ENCODE measurements at regions not wholly inside any gene's neighbourhood (a gene's known extent, or its start where the extent isn't known, plus 50 kb on each side); places are given as distances from the start of the nearest gene placed in this dataset.

GRCh38 chr9:85423422-85423821 is 318.3 kb downstream of the AGTPBP1 start:
- Histone ChIP-seq H3K4me3 (ENCODE audit: low read depth, low read length) (no peak overlapping the region), H3K4me1 (no peaks in the 10 kb centered on the region), H3K9me3 (no peaks in the 10 kb centered on the region), H3K27me3 (no peaks in the 10 kb centered on the region), H3K36me3 (no peaks in the 10 kb centered on the region)
- DNase-seq, result no peak
- TF ChIP-seq, protein P1, sequence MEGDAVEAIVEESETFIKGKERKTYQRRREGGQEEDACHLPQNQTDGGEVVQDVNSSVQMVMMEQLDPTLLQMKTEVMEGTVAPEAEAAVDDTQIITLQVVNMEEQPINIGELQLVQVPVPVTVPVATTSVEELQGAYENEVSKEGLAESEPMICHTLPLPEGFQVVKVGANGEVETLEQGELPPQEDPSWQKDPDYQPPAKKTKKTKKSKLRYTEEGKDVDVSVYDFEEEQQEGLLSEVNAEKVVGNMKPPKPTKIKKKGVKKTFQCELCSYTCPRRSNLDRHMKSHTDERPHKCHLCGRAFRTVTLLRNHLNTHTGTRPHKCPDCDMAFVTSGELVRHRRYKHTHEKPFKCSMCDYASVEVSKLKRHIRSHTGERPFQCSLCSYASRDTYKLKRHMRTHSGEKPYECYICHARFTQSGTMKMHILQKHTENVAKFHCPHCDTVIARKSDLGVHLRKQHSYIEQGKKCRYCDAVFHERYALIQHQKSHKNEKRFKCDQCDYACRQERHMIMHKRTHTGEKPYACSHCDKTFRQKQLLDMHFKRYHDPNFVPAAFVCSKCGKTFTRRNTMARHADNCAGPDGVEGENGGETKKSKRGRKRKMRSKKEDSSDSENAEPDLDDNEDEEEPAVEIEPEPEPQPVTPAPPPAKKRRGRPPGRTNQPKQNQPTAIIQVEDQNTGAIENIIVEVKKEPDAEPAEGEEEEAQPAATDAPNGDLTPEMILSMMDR (IDR thresholded peaks at IDR 0.05; ENCODE audit: low read depth, low read length), result no peak

DNA sequence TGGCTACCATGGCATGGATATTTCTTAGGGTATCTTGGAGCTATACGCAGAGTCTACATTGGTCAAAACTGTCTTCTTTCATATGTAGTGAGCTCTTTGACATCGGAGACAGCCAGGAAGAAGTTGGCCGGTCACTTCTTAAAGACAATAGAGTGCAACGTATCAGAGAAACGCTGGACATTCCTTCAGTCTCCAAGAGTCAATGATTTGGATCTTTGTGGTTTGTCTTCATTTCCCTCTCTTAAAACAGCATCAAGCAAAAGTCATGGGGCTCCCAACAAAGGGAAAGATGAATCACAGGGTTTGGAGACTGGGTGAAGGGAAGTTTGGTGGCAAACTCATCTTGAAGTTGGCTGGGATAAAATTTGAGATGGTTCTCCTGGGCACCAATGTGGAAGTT is 320.1 kb downstream of the AGTPBP1 start:
- no peak for DNase-seq
- TF ChIP-seq, protein P1 (IDR thresholded peaks at IDR 0.05; ENCODE audit: low read depth, low read length), result no peak
- Histone ChIP-seq H3K36me3 (no peaks in the 10 kb centered on the region), H3K4me1 (peaks cover 7% of the 10 kb centered on the region), H3K9me3 (no peaks in the 10 kb centered on the region), H3K27me3 (no peaks in the 10 kb centered on the region), H3K4me3 (ENCODE audit: low read depth, low read length) (no peak overlapping the region)

- no peak for DNase-seq
- Histone ChIP-seq H3K27me3 (no peaks in the 10 kb centered on the region), H3K9me3 (no peaks in the 10 kb centered on the region), H3K4me3 (ENCODE audit: low read depth, low read length) (no peak overlapping the region), H3K4me1 (peaks cover 7% of the 10 kb centered on the region), H3K36me3 (no peaks in the 10 kb centered on the region)
- TF ChIP-seq, protein P1 (IDR thresholded peaks at IDR 0.05; ENCODE audit: low read depth, low read length), result no peak
These were observed 321.0 kb downstream of the AGTPBP1 start for GRCh38 chr9:85420750-85421149.

GRCh38 chr9:85417674-85418073 is 324.1 kb downstream of the AGTPBP1 start:
- Histone ChIP-seq H3K9me3 (no peaks in the 10 kb centered on the region), H3K36me3 (no peaks in the 10 kb centered on the region), H3K27me3 (no peaks in the 10 kb centered on the region), H3K4me3 (ENCODE audit: low read depth, low read length) (no peak overlapping the region), H3K4me1 (peaks cover 15% of the 10 kb centered on the region)
- TF ChIP-seq, protein P1 (IDR thresholded peaks at IDR 0.05; ENCODE audit: low read depth, low read length), result no peak
- DNase-seq, result peak; percentile 25

DNA sequence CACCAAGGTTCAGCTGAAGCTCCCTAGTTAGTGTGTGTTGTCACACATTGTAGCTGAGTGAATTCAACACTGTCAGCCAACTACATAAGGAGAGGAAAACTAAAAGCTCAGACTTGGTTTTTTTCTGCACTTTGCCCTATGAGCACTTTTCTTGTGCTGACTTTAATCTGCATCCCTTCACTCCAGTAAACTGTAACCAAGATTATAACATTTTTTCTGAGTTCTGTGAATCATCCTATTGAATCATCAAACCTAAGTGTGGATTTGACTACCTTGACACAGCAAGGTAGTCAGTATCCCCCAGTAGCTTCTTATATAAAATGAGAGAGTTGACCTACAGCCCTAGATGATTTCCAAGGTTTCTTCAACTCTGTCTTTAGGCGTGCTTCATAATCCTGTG is 325.0 kb downstream of the AGTPBP1 start:
- Histone ChIP-seq H3K9me3 (no peaks in the 10 kb centered on the region), H3K4me3 (ENCODE audit: low read depth, low read length) (no peak overlapping the region), H3K4me1 (peaks cover 15% of the 10 kb centered on the region), H3K36me3 (no peaks in the 10 kb centered on the region), H3K27me3 (no peaks in the 10 kb centered on the region)
- TF ChIP-seq, protein P1 (IDR thresholded peaks at IDR 0.05; ENCODE audit: low read depth, low read length), result no peak
- DNase-seq, result no peak

- H3K9me3 ChIP-seq, result no peaks in the 10 kb centered on the region
- no peaks in the 10 kb centered on the region for H3K36me3 ChIP-seq
- no peaks in the 10 kb centered on the region for H3K27me3 ChIP-seq
- peak; percentile 56 for DNase-seq
- TF ChIP-seq, protein P1 (IDR thresholded peaks at IDR 0.05; ENCODE audit: low read depth, low read length), result no peak
- peaks cover 15% of the 10 kb centered on the region for H3K4me1 ChIP-seq
- no peak overlapping the region for H3K4me3 ChIP-seq (ENCODE audit: low read depth, low read length)
These were observed 327.4 kb downstream of the AGTPBP1 start for GRCh38 chr9:85414390-85414789.
